ENCODE measurements at regions not wholly inside any gene's neighbourhood (a gene's known extent, or its start where the extent isn't known, plus 50 kb on each side); places are given as distances from the start of the nearest gene placed in this dataset.
"Not testable (repeated sequence)": the region's sequence is repeated elsewhere in the genome, so short reads cannot be mapped to it uniquely, and the experiment has no call there.

GRCh38 chr7:89401099-89401498 lies 605.6 kb upstream of the TEX47 start:
- FAIRE-seq: no peak

DNA sequence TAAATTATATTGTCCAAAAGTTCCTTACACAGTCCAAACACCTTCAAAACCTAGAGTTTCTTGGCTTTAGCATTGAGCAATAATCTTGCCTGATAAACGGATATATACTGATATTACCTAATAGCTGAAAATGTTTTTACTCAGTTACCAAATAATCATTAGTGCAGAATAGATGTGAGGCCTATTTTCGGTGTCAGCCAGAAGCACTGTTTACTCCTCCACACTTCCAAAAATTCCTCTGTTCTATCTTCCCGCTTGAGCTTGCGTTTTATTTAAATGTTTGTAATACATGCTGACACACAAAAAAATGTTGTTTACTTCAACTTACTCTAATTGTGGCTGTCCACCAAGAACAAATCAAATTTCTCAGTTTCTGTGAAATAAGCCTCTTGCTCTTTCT lies 606.2 kb upstream of the TEX47 start:
- FAIRE-seq: no peak

DNA sequence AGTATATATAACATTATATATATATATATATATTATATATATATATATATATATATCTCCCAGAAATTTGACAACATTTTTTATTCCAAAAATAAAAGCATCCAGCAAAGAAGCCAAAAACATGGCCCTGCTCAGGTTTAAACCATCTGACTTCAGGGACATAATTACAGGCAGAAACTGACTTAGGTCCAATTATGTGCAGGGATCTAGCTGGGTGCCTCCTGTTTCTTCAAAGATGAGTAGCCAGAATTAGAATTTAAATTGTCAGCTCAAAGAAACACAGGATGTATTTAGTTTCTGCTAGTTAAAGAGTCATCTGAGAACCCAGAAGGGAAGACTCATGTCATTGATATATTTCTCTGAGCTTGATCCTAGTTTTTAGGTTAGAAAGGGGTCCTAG lies 656.4 kb upstream of the TEX47 start:
- no peak for FAIRE-seq

GRCh38 chr7:89456556-89456955 lies 661.0 kb upstream of the TEX47 start:
- FAIRE-seq: no peak

DNA sequence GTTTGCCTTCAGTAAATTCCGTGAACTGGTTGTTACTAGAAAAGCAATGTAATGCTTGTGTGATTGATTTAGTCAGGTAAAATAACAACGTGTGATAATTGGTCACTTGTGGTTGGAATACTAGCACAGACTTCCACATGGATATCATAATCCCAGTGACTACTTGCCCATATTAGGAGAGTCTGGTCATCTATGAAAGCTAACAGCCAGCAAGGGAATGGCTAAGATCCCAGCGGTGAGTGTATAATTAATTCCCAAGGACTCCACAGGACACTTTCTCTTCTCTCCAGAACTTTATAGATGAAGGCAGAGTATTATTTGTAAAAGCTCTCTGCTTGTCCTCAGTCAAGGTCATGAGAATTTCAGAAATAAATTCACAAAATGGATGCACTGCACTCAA lies 662.6 kb upstream of the TEX47 start:
- FAIRE-seq: no peak

GRCh38 chr7:89474456-89474855 lies 678.9 kb upstream of the TEX47 start:
- FAIRE-seq: no peak

- no peak for FAIRE-seq
Observed at GRCh38 chr7:89477991-89478390, 676.3 kb upstream of the STEAP1 start.

DNA sequence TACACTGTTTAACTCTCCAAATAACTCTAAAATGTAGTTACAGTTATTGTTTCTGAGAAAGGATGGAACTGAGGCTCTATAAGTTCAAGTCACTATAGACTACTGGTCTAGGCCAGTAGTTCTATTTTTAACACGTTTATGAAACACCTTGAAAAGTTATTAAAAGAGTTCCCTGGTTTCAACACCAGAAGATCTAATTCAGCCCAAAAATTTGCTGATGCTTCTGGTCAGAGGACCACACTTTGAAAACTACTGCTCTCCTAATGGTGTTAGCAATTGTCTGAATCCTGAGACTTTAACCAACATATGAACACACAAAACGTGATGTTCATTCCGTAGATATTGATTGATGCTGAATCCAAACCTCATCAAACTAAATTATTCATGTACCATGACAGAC lies 658.6 kb upstream of the STEAP1 start:
- FAIRE-seq: no peak

GRCh38 chr7:89500084-89500483 lies 654.2 kb upstream of the STEAP1 start:
- no peak for FAIRE-seq

- FAIRE-seq: no peak
Observed at GRCh38 chr7:89503281-89503680, 651.0 kb upstream of the STEAP1 start.

GRCh38 chr7:89507034-89507433 lies 647.2 kb upstream of the STEAP1 start:
- FAIRE-seq: no peak

- FAIRE-seq: no peak
Observed at GRCh38 chr7:89511900-89512299, 642.4 kb upstream of the STEAP1 start.

DNA sequence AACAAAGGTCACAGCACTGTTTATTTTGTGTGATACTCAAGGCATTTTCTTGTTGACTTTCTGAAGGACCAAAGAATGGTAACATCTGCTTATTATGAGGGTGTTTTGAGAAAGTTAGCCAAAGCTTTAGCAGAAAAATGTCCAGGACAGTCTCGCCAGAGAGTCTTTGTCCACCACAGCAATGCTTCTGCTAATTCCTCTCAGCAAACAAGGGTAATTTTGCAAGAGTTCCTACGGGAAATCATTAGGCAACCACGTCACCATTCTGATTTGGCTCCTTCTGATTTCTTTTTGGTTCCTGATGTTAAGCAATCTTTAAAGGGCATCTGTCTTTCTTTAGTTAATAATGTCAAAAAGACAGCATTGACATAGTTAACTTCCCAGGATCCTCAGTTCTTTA lies 639.3 kb upstream of the STEAP1 start:
- no peak for FAIRE-seq

- no peak for FAIRE-seq
Observed at GRCh38 chr7:89517815-89518214, 636.5 kb upstream of the STEAP1 start.

- no peak for FAIRE-seq
Observed at GRCh38 chr7:89549768-89550167, 604.5 kb upstream of the STEAP1 start.

- FAIRE-seq: no peak
Observed at GRCh38 chr7:89554209-89554608, 600.1 kb upstream of the STEAP1 start.

DNA sequence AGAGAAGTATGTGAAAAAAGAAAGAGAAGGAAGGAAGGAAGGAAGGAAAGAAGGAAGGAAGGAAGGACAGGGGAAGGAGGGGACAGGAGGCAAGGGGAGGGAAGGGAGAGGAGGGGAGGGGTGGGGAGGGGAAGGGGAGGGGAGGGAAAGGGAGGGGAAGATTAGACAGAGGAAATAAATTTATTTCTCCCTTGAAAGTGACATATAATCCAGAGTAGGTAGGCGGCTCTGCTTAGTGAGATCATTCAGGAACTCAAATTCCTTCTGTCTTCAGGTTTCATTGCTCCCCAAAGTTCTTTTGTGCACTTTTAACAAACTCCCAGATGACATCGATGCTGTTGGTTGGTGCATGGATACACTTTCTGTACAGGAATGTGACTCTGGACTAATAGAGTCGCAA lies 594.7 kb upstream of the STEAP1 start:
- no peak for FAIRE-seq

DNA sequence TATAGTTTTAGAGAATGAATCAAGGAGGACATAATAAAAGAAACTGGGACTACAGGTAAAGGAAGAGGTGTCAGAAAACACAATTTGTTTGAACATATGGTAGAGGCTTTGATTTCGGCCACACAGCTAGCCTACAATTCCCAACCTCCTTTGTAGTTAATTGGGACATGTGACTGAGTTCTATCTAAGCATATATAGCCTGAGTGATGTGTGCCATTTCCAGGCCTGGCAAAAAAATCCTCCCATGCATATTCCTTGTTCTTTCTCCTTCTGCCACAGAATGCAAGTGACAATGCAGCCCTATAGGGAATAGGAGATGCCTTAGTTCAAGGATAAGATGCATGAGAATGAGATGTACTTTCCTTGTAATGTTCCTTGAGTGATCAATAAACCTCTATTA lies 590.7 kb upstream of the STEAP1 start:
- FAIRE-seq: no peak

- FAIRE-seq: no peak
Observed at GRCh38 chr7:89584896-89585295, 569.4 kb upstream of the STEAP1 start.

- FAIRE-seq: no peak
Observed at GRCh38 chr7:89593125-89593524, 561.1 kb upstream of the STEAP1 start.

DNA sequence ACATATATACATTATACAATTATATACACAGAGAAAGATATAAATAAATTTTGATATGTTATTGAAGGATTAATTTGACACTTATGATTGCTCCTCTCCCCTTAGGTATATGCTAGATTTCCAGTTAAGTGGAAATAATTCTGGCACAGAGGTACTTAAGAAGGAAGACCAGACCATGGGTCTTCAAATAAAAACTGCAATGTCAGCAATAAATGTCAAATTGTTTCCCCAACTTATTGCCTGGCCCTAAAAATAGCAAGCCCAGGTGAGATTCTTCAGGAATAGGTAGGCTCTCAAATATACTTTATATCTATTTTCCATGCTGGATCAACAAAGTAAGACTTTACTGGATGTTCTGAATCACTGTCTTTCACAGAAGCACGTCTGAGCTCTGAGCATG lies 551.3 kb upstream of the STEAP1 start:
- FAIRE-seq: peak; percentile 39

DNA sequence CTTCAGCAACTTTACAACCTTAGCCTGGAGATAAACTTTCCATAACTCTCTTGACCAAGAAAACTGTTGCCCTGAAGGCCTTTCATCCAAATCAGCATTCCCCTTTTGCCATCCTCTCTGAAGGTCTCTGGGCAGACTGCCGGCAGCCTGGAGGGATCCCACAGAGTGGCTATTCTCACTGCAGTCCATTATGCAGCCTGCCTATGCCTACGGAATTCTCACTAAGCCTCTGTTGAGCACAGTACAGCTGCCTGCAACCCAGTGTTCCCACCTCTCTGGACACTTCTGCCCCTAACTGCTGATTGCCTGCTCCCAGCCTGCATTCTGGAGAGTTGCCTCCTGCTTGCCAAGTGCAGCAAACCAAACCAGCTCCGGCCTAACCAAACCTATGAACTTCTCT lies 548.9 kb upstream of the STEAP1 start:
- FAIRE-seq: no peak

- no peak for FAIRE-seq
Observed at GRCh38 chr7:89606511-89606910, 547.8 kb upstream of the STEAP1 start.

DNA sequence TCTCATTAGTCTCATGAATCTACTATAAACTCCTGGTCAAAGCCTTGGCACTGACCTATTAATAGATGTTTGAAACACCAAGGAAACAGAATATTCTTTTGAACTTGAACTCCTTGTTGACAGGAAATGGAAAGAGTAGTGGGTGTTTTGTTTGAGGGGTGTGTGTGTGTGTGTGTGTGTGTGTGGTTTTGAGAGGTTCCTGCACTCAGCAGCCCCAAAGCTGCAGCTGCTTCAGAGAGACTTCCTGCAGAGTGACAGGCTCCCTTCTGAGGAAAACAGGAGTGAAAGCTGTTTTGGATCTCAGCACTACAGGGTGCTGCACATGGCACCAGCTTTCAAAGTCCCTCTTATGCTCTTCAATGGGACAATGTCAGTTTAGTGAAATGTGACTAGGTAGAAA lies 546.5 kb upstream of the STEAP1 start:
- FAIRE-seq: no peak

DNA sequence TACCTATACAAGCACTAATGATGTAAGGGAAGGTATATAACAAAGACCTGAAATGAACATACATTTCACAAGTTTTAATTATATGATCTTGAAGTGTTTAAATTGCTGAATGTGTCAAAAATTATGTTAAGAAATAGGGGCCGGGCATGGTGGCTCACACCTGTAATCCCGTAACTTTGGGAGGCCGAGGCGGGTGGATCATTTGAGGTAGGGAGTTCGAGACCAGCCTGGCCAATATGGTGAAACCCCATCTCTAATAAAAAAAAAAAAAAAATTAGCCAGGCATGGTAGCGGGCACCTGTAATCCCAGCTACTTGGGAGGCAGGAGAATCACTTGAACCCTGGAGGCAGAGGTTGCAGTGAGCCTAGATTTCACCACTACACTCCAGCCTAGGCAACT lies 537.4 kb upstream of the STEAP1 start:
- FAIRE-seq: not testable (repeated sequence)

DNA sequence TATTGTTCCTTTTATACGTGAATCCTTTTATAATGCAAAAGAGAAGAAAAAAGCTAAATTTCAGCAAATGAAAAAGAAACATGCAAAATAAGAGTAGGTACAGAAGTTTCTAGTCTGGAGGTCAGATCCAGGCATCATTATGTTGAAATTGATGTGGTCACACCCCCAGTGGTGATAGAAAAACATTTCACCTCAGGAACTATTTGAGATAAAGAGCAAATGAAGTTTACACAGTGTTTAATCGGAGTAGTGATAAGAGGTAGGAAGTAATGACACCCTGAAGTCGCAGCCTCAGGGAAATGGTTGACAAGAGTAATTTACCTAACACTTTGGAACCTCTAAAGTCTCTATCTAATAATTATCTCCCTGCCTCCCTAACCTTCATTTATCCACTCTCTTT lies 536.0 kb upstream of the STEAP1 start:
- FAIRE-seq: no peak
